H1 (cell line): ENCODE measurements at regions not wholly inside any gene's neighbourhood (a gene's known extent, or its start where the extent isn't known, plus 50 kb on each side); places are given as distances from the start of the nearest gene placed in this dataset.

Source experiments
- CHD1 ChIP-seq: IDR thresholded peaks from 2 replicates; pipeline ENCODE4 v1.6.1; 2012; ENCODE audit warnings: low read depth, low read length, improper control_type of control experiment
- CHD7 ChIP-seq: fragments of 300-600 bp; sonication (generic); IDR thresholded peaks from 2 replicates; pipeline ENCODE4 v1.7.1; 2012; ENCODE audit warnings: low read length, moderate library complexity, mild to moderate bottlenecking, inconsistent platforms; ENCODE audit not compliant: insufficient replicate concordance
- GABPA ChIP-seq: IDR thresholded peaks from 2 replicates; pipeline ENCODE4 v1.6.1; 2011; ENCODE audit warnings: mild to moderate bottlenecking, low read length, moderate library complexity, borderline replicate concordance; ENCODE audit not compliant: insufficient read depth
- JUND ChIP-seq: IDR thresholded peaks from 2 replicates; pipeline ENCODE4 v1.6.1; 2011; ENCODE audit warnings: mild to moderate bottlenecking, improper control_type of control experiment, low read length
- NRF1 ChIP-seq: IDR thresholded peaks from 2 replicates; pipeline ENCODE4 v1.6.1; 2011; ENCODE audit warnings: mild to moderate bottlenecking, low read depth, low read length, improper control_type of control experiment
- RAD21 ChIP-seq, 2 experiments: IDR thresholded peaks in 1 of 2; conservative IDR thresholded peaks in 1 of 2; 2 replicates each; pipeline ENCODE4 v1.6.1; 2011; ENCODE audit warnings: low read depth in 2 of 2, low read length in 2 of 2, improper control_type of control experiment in 1 of 2, inconsistent platforms in 1 of 2, mild to moderate bottlenecking in 1 of 2, moderate library complexity in 1 of 2
- RFX5 ChIP-seq: IDR thresholded peaks from 2 replicates; pipeline ENCODE4 v1.6.1; 2011; ENCODE audit warnings: low read depth, low read length, improper control_type of control experiment, borderline replicate concordance
- TAF1 ChIP-seq: IDR thresholded peaks from 2 replicates; pipeline ENCODE4 v1.6.1; 2011; ENCODE audit warnings: mild to moderate bottlenecking, low read depth, low read length
- TF ChIP-seq, protein P1 (sequence below): IDR thresholded peaks from 2 replicates; pipeline ENCODE4 v1.6.1; 2012; ENCODE audit warnings: inconsistent platforms

GRCh38 chr4:152045807-152046571, 285.2 kb upstream of the GATB start (continued):
- TF ChIP-seq NRF1 (no peak; the same call in 1 of the 2 replicates), RFX5 (no peak), TAF1 (peak; percentile 16; the same call in 1 of the 2 replicates), GABPA (peak; percentile 31; the same call in 1 of the 2 replicates), CHD1 (no peak), JUND (no peak), CHD7 (no peak), RAD21 (IDR thresholded peaks at IDR 0.05 in 1 of 2, conservative IDR thresholded peaks at IDR 0.05 in 1 of 2; ENCODE audit: low read depth in 2 of 2, low read length in 2 of 2) (peak; percentile 81 to 87)
- TF ChIP-seq, protein P1, sequence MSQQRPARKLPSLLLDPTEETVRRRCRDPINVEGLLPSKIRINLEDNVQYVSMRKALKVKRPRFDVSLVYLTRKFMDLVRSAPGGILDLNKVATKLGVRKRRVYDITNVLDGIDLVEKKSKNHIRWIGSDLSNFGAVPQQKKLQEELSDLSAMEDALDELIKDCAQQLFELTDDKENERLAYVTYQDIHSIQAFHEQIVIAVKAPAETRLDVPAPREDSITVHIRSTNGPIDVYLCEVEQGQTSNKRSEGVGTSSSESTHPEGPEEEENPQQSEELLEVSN, result peak; percentile 84
